Smooth muscle cell (in vitro differentiated cells): ENCODE measurements at regions not wholly inside any gene's neighbourhood (a gene's known extent, or its start where the extent isn't known, plus 50 kb on each side); places are given as distances from the start of the nearest gene placed in this dataset.
A peak's percentile ranks its signal among the peaks of the same experiment; 100 is the strongest.

Source experiments
- DNase-seq: peaks from one replicate; lab custom pipeline; 2025; ENCODE audit not compliant: unreplicated experiment; lab: John Stamatoyannopoulos, UW
- H2AFZ ChIP-seq: fragments of 200-600 bp; sonication (generic); 2 replicates; pipeline ENCODE4 v1.6.0; 2016; ENCODE audit warnings: antibody characterized with exemption, low read depth, mild to moderate bottlenecking
- H3F3A ChIP-seq: fragments of 200-600 bp; sonication (generic); 2 replicates; pipeline ENCODE4 v1.6.0; 2017; ENCODE audit warnings: antibody characterized with exemption, low read depth
- H3K27ac ChIP-seq: fragments of 200-600 bp; sonication (generic); 2 replicates; pipeline ENCODE4 v1.5.1; 2016; ENCODE audit warnings: low read depth, mild to moderate bottlenecking
- H3K27me3 ChIP-seq: fragments of 200-600 bp; sonication (generic); 2 replicates; pipeline ENCODE4 v1.6.1; 2016; ENCODE audit warnings: low read depth, mild to moderate bottlenecking
- H3K36me3 ChIP-seq: fragments of 200-600 bp; sonication (generic); 2 replicates; pipeline ENCODE4 v1.5.1; 2016; ENCODE audit warnings: low read depth
- H3K4me1 ChIP-seq: fragments of 200-600 bp; sonication (generic); 2 replicates; pipeline ENCODE4 v1.5.1; 2016; ENCODE audit warnings: low read depth
- H3K4me2 ChIP-seq: fragments of 200-600 bp; sonication (generic); 2 replicates; pipeline ENCODE4 v1.6.0; 2016; ENCODE audit warnings: mild to moderate bottlenecking
- H3K4me3 ChIP-seq: fragments of 200-600 bp; sonication (generic); 2 replicates; pipeline ENCODE4 v1.5.1; 2016; ENCODE audit warnings: mild to moderate bottlenecking
- H3K79me2 ChIP-seq: fragments of 200-600 bp; sonication (generic); 2 replicates; pipeline ENCODE4 v1.6.0; 2016; ENCODE audit warnings: low read depth, mild to moderate bottlenecking
- H3K9ac ChIP-seq: fragments of 200-600 bp; sonication (generic); 2 replicates; pipeline ENCODE4 v1.6.0; 2016; ENCODE audit warnings: low read depth
- H3K9me3 ChIP-seq: fragments of 200-600 bp; sonication (generic); replicated peaks from 2 replicates; pipeline ENCODE4 v1.5.1; 2016; ENCODE audit warnings: low read depth
- H4K20me1 ChIP-seq: fragments of 200-600 bp; sonication (generic); 2 replicates; pipeline ENCODE4 v1.6.0; 2016; ENCODE audit warnings: low read depth
- CTCF ChIP-seq: fragments of 200-600 bp; sonication (generic); IDR thresholded peaks from 2 replicates; pipeline ENCODE4 v1.5.1; 2017; ENCODE audit warnings: borderline replicate concordance, mild to moderate bottlenecking, antibody characterized with exemption; ENCODE audit not compliant: insufficient read depth, poor library complexity, severe bottlenecking
- WGBS: methylation state at CpG from one replicate; pipeline ENCODE4 v1.1.7; 2016; ENCODE audit warnings: low lambda C conversion rate; 5-methylcytosine and 5-hydroxymethylcytosine counted together

GRCh38 chr19:28940751-28941500 is 272.0 kb downstream of the UQCRFS1 start:
- H3F3A ChIP-seq, result no peaks in the 10 kb centered on the region
- peak overlapping the region; percentile 20 for H3K27ac ChIP-seq
- H3K36me3 ChIP-seq, result no peaks in the 10 kb centered on the region
- DNase-seq, result no peak
- no peak for TF ChIP-seq CTCF
- no peak overlapping the region for H3K4me2 ChIP-seq
- no peaks in the 10 kb centered on the region for H3K27me3 ChIP-seq
- H3K9me3 ChIP-seq, result no peaks in the 10 kb centered on the region
- H2AFZ ChIP-seq, result no peak overlapping the region
- WGBS, result 68% methylated on average over 7 of the region's 7 CpGs
- no peaks in the 10 kb centered on the region for H3K79me2 ChIP-seq
- no peaks in the 10 kb centered on the region for H3K4me1 ChIP-seq
- H4K20me1 ChIP-seq, result no peaks in the 10 kb centered on the region
- no peak overlapping the region for H3K9ac ChIP-seq
- H3K4me3 ChIP-seq, result no peak overlapping the region

- no peak for DNase-seq
- Histone ChIP-seq H3K4me3 (no peak overlapping the region), H3K4me2 (no peak overlapping the region), H3K27me3 (no peaks in the 10 kb centered on the region), H3K36me3 (no peaks in the 10 kb centered on the region), H3F3A (no peaks in the 10 kb centered on the region), H3K9me3 (no peaks in the 10 kb centered on the region), H3K9ac (no peak overlapping the region), H3K4me1 (no peaks in the 10 kb centered on the region), H3K79me2 (no peaks in the 10 kb centered on the region), H3K27ac (no peak overlapping the region), H2AFZ (no peak overlapping the region), H4K20me1 (no peaks in the 10 kb centered on the region)
- TF ChIP-seq CTCF, result no peak
Observed at GRCh38 chr19:28939236-28939635, 273.7 kb downstream of the UQCRFS1 start.

DNA sequence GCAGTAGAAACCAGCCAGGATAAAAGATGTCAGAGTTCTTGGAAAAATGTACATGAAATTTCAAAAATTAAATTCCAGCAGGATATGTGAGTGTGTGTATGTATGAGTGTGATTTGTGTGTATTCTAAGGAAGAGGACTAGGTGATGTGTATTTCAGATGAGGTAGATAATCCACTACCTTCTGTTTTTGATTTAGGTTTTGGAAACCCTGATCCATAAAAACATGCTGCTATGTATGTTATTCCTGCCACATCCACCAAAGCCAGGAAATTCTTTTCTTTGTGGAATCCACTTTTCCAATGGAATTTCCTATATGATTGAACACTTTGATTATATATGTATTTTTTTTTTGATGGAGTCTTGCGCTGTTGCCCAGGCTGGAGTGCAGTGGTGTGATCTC is 276.9 kb downstream of the UQCRFS1 start:
- TF ChIP-seq CTCF, result no peak
- Histone ChIP-seq H3K9me3 (no peaks in the 10 kb centered on the region), H3F3A (no peaks in the 10 kb centered on the region), H4K20me1 (no peaks in the 10 kb centered on the region), H3K4me1 (no peaks in the 10 kb centered on the region), H3K4me2 (no peak overlapping the region), H3K9ac (no peak overlapping the region), H3K27ac (no peak overlapping the region), H3K4me3 (no peak overlapping the region), H3K36me3 (no peaks in the 10 kb centered on the region), H3K79me2 (no peaks in the 10 kb centered on the region), H3K27me3 (no peaks in the 10 kb centered on the region), H2AFZ (no peak overlapping the region)
- 100% methylated on average over 1 of the region's 1 CpG for WGBS
- DNase-seq, result no peak

DNA sequence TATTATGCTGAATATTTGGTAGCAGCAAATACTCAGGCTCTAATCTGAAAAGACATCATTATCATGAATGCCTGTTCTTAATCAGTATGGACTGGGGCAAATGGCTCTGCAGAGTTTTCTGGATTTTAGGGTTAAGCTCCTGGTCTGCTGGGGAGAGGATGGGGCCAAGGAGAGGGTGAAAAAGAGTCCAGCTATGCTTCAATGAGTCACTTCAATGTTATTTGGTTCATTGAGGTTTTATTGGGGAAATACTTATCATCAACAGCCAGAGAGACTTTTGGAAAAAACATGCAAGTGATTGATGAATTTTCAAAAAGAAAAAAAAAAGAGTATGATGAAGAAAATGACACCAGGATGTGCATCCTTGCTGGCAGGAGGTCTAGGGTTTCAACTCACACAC is 278.3 kb downstream of the UQCRFS1 start:
- no peaks in the 10 kb centered on the region for H3K9me3 ChIP-seq
- no peak for DNase-seq
- H3K27me3 ChIP-seq, result no peaks in the 10 kb centered on the region
- H3K4me2 ChIP-seq, result no peak overlapping the region
- no peaks in the 10 kb centered on the region for H4K20me1 ChIP-seq
- H3F3A ChIP-seq, result no peaks in the 10 kb centered on the region
- H3K4me1 ChIP-seq, result no peaks in the 10 kb centered on the region
- no peak overlapping the region for H3K9ac ChIP-seq
- no peak overlapping the region for H2AFZ ChIP-seq
- no peak overlapping the region for H3K4me3 ChIP-seq
- H3K27ac ChIP-seq, result no peak overlapping the region
- H3K36me3 ChIP-seq, result no peaks in the 10 kb centered on the region
- no peak for TF ChIP-seq CTCF
- H3K79me2 ChIP-seq, result no peaks in the 10 kb centered on the region
